ENCODE measurements at regions not wholly inside any gene's neighbourhood (a gene's known extent, or its start where the extent isn't known, plus 50 kb on each side); places are given as distances from the start of the nearest gene placed in this dataset.

GRCh38 chr3:98699132-98699531, 64.0 kb upstream of the ST3GAL6 start:
- H3K9me3 ChIP-seq, result no peaks in the 10 kb centered on the region
- intact Hi-C loops (cut with DNase I; ENCODE audit: low total_unique reads), result no loop called here
- H3K27ac ChIP-seq, result no peak overlapping the region
- TF ChIP-seq POLR2A (IDR thresholded peaks at IDR 0.05) (no peak), POLR2AphosphoS5 (IDR thresholded peaks at IDR 0.05) (no peak), CTCF (IDR thresholded peaks at IDR 0.05 in 8 of 11, conservative IDR thresholded peaks at IDR 0.05 in 3 of 11) (no peak)
- 87 to 97% (median 92%) methylated on average over 2 of the region's 2 CpGs for WGBS, 5 donors
- H3K27me3 ChIP-seq (replicated peaks in 1 of 7), result no peaks in the 10 kb centered on the region
- no peak overlapping the region for H3K4me3 ChIP-seq
- DNase-seq, result no peak
- no peaks in the 10 kb centered on the region for H3K36me3 ChIP-seq
- no peaks in the 10 kb centered on the region for H3K4me1 ChIP-seq

GRCh38 chr3:98701071-98701675, 62.0 kb upstream of the ST3GAL6 start:
- H3K9me3 ChIP-seq, result no peaks in the 10 kb centered on the region
- intact Hi-C loops (cut with DNase I; ENCODE audit: low total_unique reads), result no loop called here
- TF ChIP-seq CTCF (IDR thresholded peaks at IDR 0.05 in 8 of 11, conservative IDR thresholded peaks at IDR 0.05 in 3 of 11) (no peak), POLR2A (IDR thresholded peaks at IDR 0.05) (no peak), POLR2AphosphoS5 (IDR thresholded peaks at IDR 0.05) (no peak)
- no peaks in the 10 kb centered on the region for H3K36me3 ChIP-seq
- H3K4me1 ChIP-seq, result no peaks in the 10 kb centered on the region
- no peaks in the 10 kb centered on the region for H3K27me3 ChIP-seq (replicated peaks in 1 of 7)
- no peak for DNase-seq
- H3K4me3 ChIP-seq, result no peak overlapping the region
- WGBS, 5 donors, result 31 to 50% (median 34%) methylated on average over 2 of the region's 2 CpGs
- H3K27ac ChIP-seq, result no peak overlapping the region

- intact Hi-C loops (cut with DNase I; ENCODE audit: low total_unique reads), result no loop called here
- no peaks in the 10 kb centered on the region for H3K36me3 ChIP-seq
- DNase-seq, result no peak
- no peaks in the 10 kb centered on the region for H3K4me1 ChIP-seq
- TF ChIP-seq POLR2A (IDR thresholded peaks at IDR 0.05) (no peak), CTCF (IDR thresholded peaks at IDR 0.05 in 8 of 11, conservative IDR thresholded peaks at IDR 0.05 in 3 of 11) (no peak), POLR2AphosphoS5 (IDR thresholded peaks at IDR 0.05) (no peak)
- no peak overlapping the region for H3K4me3 ChIP-seq
- no peaks in the 10 kb centered on the region for H3K27me3 ChIP-seq (replicated peaks in 1 of 7)
- no peaks in the 10 kb centered on the region for H3K9me3 ChIP-seq
- 77 to 90% (median 84%) methylated on average over 4 of the region's 4 CpGs for WGBS, 5 donors
- no peak overlapping the region for H3K27ac ChIP-seq
These were observed 61.0 kb upstream of the ST3GAL6 start for GRCh38 chr3:98702166-98702565.

GRCh38 chr3:98705212-98705611, 57.9 kb upstream of the ST3GAL6 start:
- no peaks in the 10 kb centered on the region for H3K36me3 ChIP-seq
- no peak overlapping the region for H3K4me3 ChIP-seq
- TF ChIP-seq CTCF (IDR thresholded peaks at IDR 0.05 in 8 of 11, conservative IDR thresholded peaks at IDR 0.05 in 3 of 11) (no peak), POLR2AphosphoS5 (IDR thresholded peaks at IDR 0.05) (no peak), POLR2A (IDR thresholded peaks at IDR 0.05) (no peak)
- intact Hi-C loops (cut with DNase I; ENCODE audit: low total_unique reads), result no loop called here
- no peaks in the 10 kb centered on the region for H3K4me1 ChIP-seq
- DNase-seq, result no peak
- WGBS, 5 donors, result 83 to 100% (median 97%) methylated on average over 1 of the region's 1 CpG
- no peaks in the 10 kb centered on the region for H3K27me3 ChIP-seq (replicated peaks in 1 of 7)
- no peak overlapping the region for H3K27ac ChIP-seq
- no peaks in the 10 kb centered on the region for H3K9me3 ChIP-seq
